ENCODE measurements at regions not wholly inside any gene's neighbourhood (a gene's known extent, or its start where the extent isn't known, plus 50 kb on each side); places are given as distances from the start of the nearest gene placed in this dataset.

DNA sequence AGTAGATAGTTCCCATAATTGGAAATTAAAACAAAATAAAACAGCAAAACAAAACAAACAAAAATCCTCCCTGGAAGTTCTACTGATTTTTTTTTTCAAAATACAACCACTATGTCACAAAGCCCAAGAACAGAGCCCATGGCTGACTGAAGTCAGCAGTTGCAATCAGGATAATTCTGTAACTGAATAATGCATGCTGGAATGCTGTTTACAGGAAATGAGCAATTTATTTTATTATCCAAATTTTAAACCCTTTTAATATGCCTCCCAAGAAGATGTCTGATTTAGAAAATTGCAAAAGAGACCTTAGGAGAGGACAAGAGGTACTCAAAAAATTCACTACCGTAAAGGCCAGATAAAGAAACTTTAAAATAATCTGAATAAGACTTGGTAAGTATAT, 578.2 kb downstream of the TOX3 start:
- H3K27ac ChIP-seq (ENCODE audit: low read depth in 1 of 2, low read length in 1 of 2), result no peak overlapping the region
- TF ChIP-seq, protein P1, sequence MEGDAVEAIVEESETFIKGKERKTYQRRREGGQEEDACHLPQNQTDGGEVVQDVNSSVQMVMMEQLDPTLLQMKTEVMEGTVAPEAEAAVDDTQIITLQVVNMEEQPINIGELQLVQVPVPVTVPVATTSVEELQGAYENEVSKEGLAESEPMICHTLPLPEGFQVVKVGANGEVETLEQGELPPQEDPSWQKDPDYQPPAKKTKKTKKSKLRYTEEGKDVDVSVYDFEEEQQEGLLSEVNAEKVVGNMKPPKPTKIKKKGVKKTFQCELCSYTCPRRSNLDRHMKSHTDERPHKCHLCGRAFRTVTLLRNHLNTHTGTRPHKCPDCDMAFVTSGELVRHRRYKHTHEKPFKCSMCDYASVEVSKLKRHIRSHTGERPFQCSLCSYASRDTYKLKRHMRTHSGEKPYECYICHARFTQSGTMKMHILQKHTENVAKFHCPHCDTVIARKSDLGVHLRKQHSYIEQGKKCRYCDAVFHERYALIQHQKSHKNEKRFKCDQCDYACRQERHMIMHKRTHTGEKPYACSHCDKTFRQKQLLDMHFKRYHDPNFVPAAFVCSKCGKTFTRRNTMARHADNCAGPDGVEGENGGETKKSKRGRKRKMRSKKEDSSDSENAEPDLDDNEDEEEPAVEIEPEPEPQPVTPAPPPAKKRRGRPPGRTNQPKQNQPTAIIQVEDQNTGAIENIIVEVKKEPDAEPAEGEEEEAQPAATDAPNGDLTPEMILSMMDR (IDR thresholded peaks at IDR 0.05; ENCODE audit: control extremely low read depth, extremely low read depth), result no peak
- H3K9ac ChIP-seq (ENCODE audit: insufficient read depth in 1 of 2, low read length in 2 of 2), result no peak overlapping the region
- H3K4me3 ChIP-seq, result no peak overlapping the region
- H3K4me1 ChIP-seq (ENCODE audit: control insufficient read depth in 5 of 5, insufficient read depth in 5 of 5, low read length in 5 of 5), result peaks cover 0 to 4% (median 0%) of the 10 kb centered on the region in 5 donors
- peak in 1 of 3 donors; percentile 20 for DNase-seq
- 72 to 82% methylated on average over 1 of the region's 1 CpG for WGBS, 2 donors
- no peak for ATAC-seq (ENCODE audit: insufficient read depth, low FRiP score)
- H3K36me3 ChIP-seq (ENCODE audit: control insufficient read depth in 4 of 4, insufficient read depth in 4 of 4, low read length in 4 of 4), result no peaks in the 10 kb centered on the region
- H3K27me3 ChIP-seq (ENCODE audit: control insufficient read depth in 3 of 3, insufficient read depth in 3 of 3, low read length in 2 of 3), result no peaks in the 10 kb centered on the region
- H3K9me3 ChIP-seq (ENCODE audit: control insufficient read depth in 4 of 4, insufficient read depth in 3 of 4, low read length in 3 of 4), result no peaks in the 10 kb centered on the region

DNA sequence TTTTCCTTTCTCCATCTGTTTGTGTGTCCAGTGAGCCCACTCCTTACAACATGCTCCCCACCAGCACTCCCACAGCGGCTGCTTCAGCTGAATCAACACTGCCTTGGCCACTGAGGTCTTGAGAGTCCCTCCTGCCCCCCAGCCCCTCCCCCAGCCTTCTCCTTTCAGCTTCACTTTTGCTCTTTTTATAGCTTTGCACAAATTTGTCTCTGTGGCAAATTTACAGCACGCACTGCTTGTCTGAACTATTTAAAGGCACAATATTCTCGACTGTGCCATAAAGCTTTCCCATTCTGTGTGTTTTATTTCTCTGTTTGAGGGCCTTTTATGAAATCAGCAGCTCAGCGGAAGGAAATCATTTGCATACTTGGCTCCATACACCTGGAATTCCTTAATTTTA, 579.3 kb downstream of the TOX3 start:
- H3K36me3 ChIP-seq (ENCODE audit: control insufficient read depth in 4 of 4, insufficient read depth in 4 of 4, low read length in 4 of 4), result no peaks in the 10 kb centered on the region
- H3K9me3 ChIP-seq (ENCODE audit: control insufficient read depth in 4 of 4, insufficient read depth in 3 of 4, low read length in 3 of 4), result no peaks in the 10 kb centered on the region
- no peak overlapping the region for H3K9ac ChIP-seq (ENCODE audit: insufficient read depth in 1 of 2, low read length in 2 of 2)
- no peak overlapping the region for H3K4me3 ChIP-seq
- H3K4me1 ChIP-seq (ENCODE audit: control insufficient read depth in 5 of 5, insufficient read depth in 5 of 5, low read length in 5 of 5), result peaks cover 0 to 4% (median 0%) of the 10 kb centered on the region in 5 donors
- H3K27me3 ChIP-seq (ENCODE audit: control insufficient read depth in 3 of 3, insufficient read depth in 3 of 3, low read length in 2 of 3), result no peaks in the 10 kb centered on the region
- no peak for DNase-seq
- H3K27ac ChIP-seq (ENCODE audit: low read depth in 1 of 2, low read length in 1 of 2), result no peak overlapping the region
- WGBS, 2 donors, result 70 to 73% methylated on average over 4 of the region's 4 CpGs
- TF ChIP-seq, protein P1 (IDR thresholded peaks at IDR 0.05; ENCODE audit: control extremely low read depth, extremely low read depth), result no peak
- ATAC-seq (ENCODE audit: insufficient read depth, low FRiP score), result no peak

DNA sequence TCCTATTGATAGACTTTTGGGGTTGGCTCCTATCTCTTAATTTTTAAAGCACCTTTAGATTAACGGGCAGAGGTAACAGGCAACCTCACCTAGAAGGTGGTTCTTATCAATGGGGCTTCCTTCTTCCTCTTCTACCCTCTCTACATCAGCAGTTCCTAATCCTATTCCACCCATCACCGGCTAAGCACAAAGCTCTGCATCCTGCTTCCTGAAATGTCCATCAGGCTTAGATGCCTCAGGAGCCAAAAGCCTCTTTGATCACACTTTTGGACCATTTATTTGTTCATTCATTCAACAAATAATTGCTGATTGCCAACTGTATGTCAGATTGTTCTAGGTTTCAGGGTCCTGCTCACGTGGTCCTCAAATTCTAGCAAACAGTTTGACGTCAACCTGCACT, 586.0 kb downstream of the TOX3 start:
- H3K27ac ChIP-seq (ENCODE audit: low read depth in 1 of 2, low read length in 1 of 2), result no peak overlapping the region
- no peak overlapping the region for H3K9ac ChIP-seq (ENCODE audit: insufficient read depth in 1 of 2, low read length in 2 of 2)
- no peak overlapping the region for H3K4me3 ChIP-seq
- TF ChIP-seq, protein P1 (IDR thresholded peaks at IDR 0.05; ENCODE audit: control extremely low read depth, extremely low read depth), result no peak
- H3K9me3 ChIP-seq (ENCODE audit: control insufficient read depth in 4 of 4, insufficient read depth in 3 of 4, low read length in 3 of 4), result no peaks in the 10 kb centered on the region
- ATAC-seq (ENCODE audit: insufficient read depth, low FRiP score) (no peak), DNase-seq (no peak)
- WGBS, 2 donors, result 70 to 80% methylated on average over 4 of the region's 4 CpGs
- H3K36me3 ChIP-seq (ENCODE audit: control insufficient read depth in 4 of 4, insufficient read depth in 4 of 4, low read length in 4 of 4), result no peaks in the 10 kb centered on the region
- no peaks in the 10 kb centered on the region for H3K4me1 ChIP-seq (ENCODE audit: control insufficient read depth in 5 of 5, insufficient read depth in 5 of 5, low read length in 5 of 5)
- no peaks in the 10 kb centered on the region for H3K27me3 ChIP-seq (ENCODE audit: control insufficient read depth in 3 of 3, insufficient read depth in 3 of 3, low read length in 2 of 3)

DNA sequence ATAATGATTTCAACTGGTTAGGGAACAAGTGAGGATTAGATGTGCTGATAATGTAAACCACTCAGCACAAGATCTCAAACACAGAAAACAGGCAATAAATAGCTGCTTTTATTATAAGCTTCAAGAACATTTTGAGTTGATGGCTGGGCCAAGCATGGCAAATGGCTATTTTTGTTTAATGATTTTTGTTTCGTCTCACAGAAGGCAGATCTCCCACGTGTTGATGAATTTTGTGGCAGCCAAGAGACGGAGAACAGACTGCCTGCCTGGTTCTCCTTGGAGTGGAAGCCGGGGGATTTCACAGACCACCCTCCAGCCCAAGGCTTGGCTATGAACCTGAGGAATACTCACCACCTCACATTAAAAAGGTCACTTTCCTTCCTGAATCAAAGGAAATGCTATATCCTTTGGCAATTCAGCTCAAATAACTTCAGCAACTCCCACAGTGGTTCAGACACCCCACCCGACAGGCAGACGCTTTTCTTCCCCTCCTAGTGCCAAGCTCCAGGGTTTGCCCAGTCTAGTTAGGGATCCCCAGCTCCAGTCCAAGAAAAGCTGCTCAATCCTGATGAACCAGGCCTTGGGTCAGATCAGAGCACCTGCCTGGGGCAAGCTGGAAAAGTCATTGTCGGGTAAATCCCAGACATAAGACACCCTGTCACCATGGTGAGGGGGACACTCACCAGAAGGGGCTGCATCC, 593.5 kb downstream of the TOX3 start:
- Histone ChIP-seq H3K27ac (ENCODE audit: low read depth in 1 of 2, low read length in 1 of 2) (no peak overlapping the region), H3K27me3 (ENCODE audit: control insufficient read depth in 3 of 3, insufficient read depth in 3 of 3, low read length in 2 of 3) (peaks cover 0 to 3% (median 0%) of the 10 kb centered on the region in 3 donors), H3K9ac (ENCODE audit: insufficient read depth in 1 of 2, low read length in 2 of 2) (no peak overlapping the region), H3K36me3 (ENCODE audit: control insufficient read depth in 4 of 4, insufficient read depth in 4 of 4, low read length in 4 of 4) (no peaks in the 10 kb centered on the region), H3K4me3 (no peak overlapping the region), H3K4me1 (ENCODE audit: control insufficient read depth in 5 of 5, insufficient read depth in 5 of 5, low read length in 5 of 5) (no peaks in the 10 kb centered on the region), H3K9me3 (ENCODE audit: control insufficient read depth in 4 of 4, insufficient read depth in 3 of 4, low read length in 3 of 4) (peaks cover 0 to 5% (median 0%) of the 10 kb centered on the region in 4 donors)
- TF ChIP-seq, protein P1 (IDR thresholded peaks at IDR 0.05; ENCODE audit: control extremely low read depth, extremely low read depth), result no peak
- WGBS, 2 donors, result 63 to 73% methylated on average over 7 of the region's 7 CpGs
- ATAC-seq (ENCODE audit: insufficient read depth, low FRiP score) (no peak), DNase-seq (no peak)

Measured in lung (tissue), 11 donors.